Pancreas (tissue), 10 donors: ENCODE measurements at regions not wholly inside any gene's neighbourhood (a gene's known extent, or its start where the extent isn't known, plus 50 kb on each side); places are given as distances from the start of the nearest gene placed in this dataset.

Source experiments
- ATAC-seq, 4 donors: fragments of 200-7000 bp; cut with Tn5 transposase; one replicate each; pipeline versions ENCODE4 v1.8.0 to v1.9.1; 2020; ENCODE audit warnings: mild to moderate bottlenecking in 4 of 4, moderate library complexity in 4 of 4
- DNase-seq, 6 donors: peaks; one replicate each; pipeline ENCODE4 v3.0.0-alpha.2; 2020
- FAIRE-seq: peaks from 2 replicates; lab custom pipeline; 2012; peaks lifted over from hg19 to GRCh38; lab: Jason Lieb, UNC
- H3K27ac ChIP-seq, 4 donors: fragments of 200-600 bp; sonication (generic); 1 replicate in 3 of 4; 2 replicates in 1 of 4; pipeline versions ENCODE4 v1.5.0 to v1.8.0; 2020
- H3K27me3 ChIP-seq, 4 donors: fragments of 200-600 bp; one replicate each; pipeline ENCODE4 v1.8.0; 2021
- H3K36me3 ChIP-seq, 3 donors: fragments of 200-600 bp; sonication (generic) in 1 of 3; one replicate each; pipeline versions ENCODE4 v1.5.0 to v1.8.0; 2020 to 2021
- H3K4me1 ChIP-seq, 3 donors: fragments of 200-600 bp; one replicate each; pipeline ENCODE4 v1.8.0; 2021
- H3K4me3 ChIP-seq, 4 donors: fragments of 200-600 bp; sonication (generic) in 2 of 4; one replicate each; pipeline versions ENCODE4 v1.5.0 to v1.8.0; 2020 to 2021
- H3K9me3 ChIP-seq, 4 donors: fragments of 200-600 bp; one replicate each; pipeline ENCODE4 v1.8.0; 2021
- CTCF ChIP-seq, 4 donors: fragments of 200-600 bp; sonication (generic) in 3 of 4; IDR thresholded peaks; one replicate each; pipeline versions ENCODE4 v1.5.0 to v1.8.0; 2021; ENCODE audit warnings: antibody characterized with exemption in 4 of 4
- WGBS, 2 donors: extraction: QIAGEN DNeasy Blood & Tissue Kit; methylation state at CpG; one replicate each; pipeline ENCODE4 v1.1.7; 2013; 5-methylcytosine and 5-hydroxymethylcytosine counted together
- intact Hi-C, 3 donors: fragments of 100-400 bp; cut with DNase I; formaldehyde crosslinking; loops; one replicate each; pipeline versions ENCODE4 v1.11.1 to v1.14.2; 2022
- donor health status: healthy with polysubstance abuse.
- donor health status: DM: no; HTN: no; CAD: no; lungs with moderate emphysema.
- donor health status: DM: no; HTN: no; CAD: no.
- donor health status: control.
- donor health status: control.
- donor health status: Bipolar disorder and iron deficiency.
- donor health status: DM: yes; HTN: yes; CAD: no.
- donor health status: DM: no; HTN: no; CAD: no.
- donor health status: DM: no; HTN: no; CAD: no.
- donor health status: DM: yes; HTN: yes; CAD: no.

DNA sequence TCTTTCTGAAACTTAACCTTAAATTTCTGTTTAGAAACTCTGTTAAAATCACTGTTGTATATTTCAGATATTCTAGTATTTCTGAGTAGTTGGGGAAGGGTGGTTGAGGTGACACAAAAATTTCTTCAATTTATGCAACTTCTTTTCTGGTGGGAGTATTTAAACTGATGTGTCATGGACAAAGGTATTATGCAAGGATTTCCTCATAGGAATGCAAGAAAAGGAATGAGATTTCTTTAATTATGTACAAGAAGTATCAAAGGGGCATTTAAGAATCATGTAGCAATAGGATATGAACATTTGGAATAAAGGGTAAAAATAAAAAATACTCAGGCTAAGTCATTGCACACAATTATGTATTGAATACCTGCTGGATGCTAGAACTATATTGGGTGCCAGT is 575.8 kb upstream of the KLF12 start:
- H3K36me3 ChIP-seq, result no peaks in the 10 kb centered on the region
- no peaks in the 10 kb centered on the region for H3K27me3 ChIP-seq
- TF ChIP-seq CTCF (IDR thresholded peaks at IDR 0.05), result no peak
- FAIRE-seq (no peak), DNase-seq (no peak), ATAC-seq (no peak)
- H3K27ac ChIP-seq, result no peak overlapping the region
- H3K4me1 ChIP-seq, result no peaks in the 10 kb centered on the region
- H3K4me3 ChIP-seq, result no peak overlapping the region
- H3K9me3 ChIP-seq, result no peaks in the 10 kb centered on the region
- intact Hi-C loops, result no loop called here

DNA sequence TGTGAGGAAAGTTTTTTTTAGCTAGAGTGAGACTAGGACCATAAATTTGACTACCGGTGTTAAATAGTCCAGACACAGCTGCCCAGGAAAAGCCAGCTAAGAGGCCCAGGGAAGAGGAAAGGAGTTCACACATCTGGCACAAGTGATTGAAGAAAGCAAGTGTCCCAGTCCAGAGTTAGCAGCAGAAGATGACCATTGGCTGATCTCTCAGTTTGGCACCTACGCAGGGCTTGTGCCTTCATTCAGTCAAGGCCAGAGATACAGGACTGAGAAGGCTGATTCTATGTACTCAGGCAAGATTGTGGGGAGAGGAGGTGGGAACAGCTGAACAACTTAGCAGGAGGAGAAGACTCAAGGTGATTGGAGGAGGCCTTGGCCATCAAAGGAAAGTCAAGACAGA is 575.0 kb upstream of the KLF12 start:
- Histone ChIP-seq H3K27me3 (no peaks in the 10 kb centered on the region), H3K36me3 (no peaks in the 10 kb centered on the region), H3K27ac (no peak overlapping the region), H3K9me3 (no peaks in the 10 kb centered on the region), H3K4me3 (no peak overlapping the region), H3K4me1 (no peaks in the 10 kb centered on the region)
- no peak for TF ChIP-seq CTCF (IDR thresholded peaks at IDR 0.05)
- WGBS, 2 donors, result 83 to 90% methylated on average over 2 of the region's 2 CpGs
- DNase-seq (no peak), ATAC-seq (no peak), FAIRE-seq (no peak)
- intact Hi-C loops, result no loop called here

GRCh38 chr13:74708629-74709028 is 574.4 kb upstream of the KLF12 start:
- WGBS, 2 donors, result 85 to 88% methylated on average over 3 of the region's 3 CpGs
- H3K9me3 ChIP-seq, result no peaks in the 10 kb centered on the region
- H3K36me3 ChIP-seq, result no peaks in the 10 kb centered on the region
- FAIRE-seq, result no peak
- no peaks in the 10 kb centered on the region for H3K4me1 ChIP-seq
- ATAC-seq, result no peak
- intact Hi-C loops, result no loop called here
- no peak overlapping the region for H3K4me3 ChIP-seq
- DNase-seq, result no peak
- TF ChIP-seq CTCF (IDR thresholded peaks at IDR 0.05), result no peak
- no peaks in the 10 kb centered on the region for H3K27me3 ChIP-seq
- no peak overlapping the region for H3K27ac ChIP-seq

GRCh38 chr13:74707291-74707690 is 573.1 kb upstream of the KLF12 start:
- no peak for DNase-seq
- H3K4me1 ChIP-seq, result no peaks in the 10 kb centered on the region
- H3K27ac ChIP-seq, result no peak overlapping the region
- FAIRE-seq, result no peak
- H3K4me3 ChIP-seq, result no peak overlapping the region
- no peak for TF ChIP-seq CTCF (IDR thresholded peaks at IDR 0.05)
- 11 to 27% methylated on average over 1 of the region's 1 CpG for WGBS, 2 donors
- H3K9me3 ChIP-seq, result no peaks in the 10 kb centered on the region
- H3K36me3 ChIP-seq, result no peaks in the 10 kb centered on the region
- H3K27me3 ChIP-seq, result no peaks in the 10 kb centered on the region
- no peak for ATAC-seq
- intact Hi-C loops, result no loop called here

DNA sequence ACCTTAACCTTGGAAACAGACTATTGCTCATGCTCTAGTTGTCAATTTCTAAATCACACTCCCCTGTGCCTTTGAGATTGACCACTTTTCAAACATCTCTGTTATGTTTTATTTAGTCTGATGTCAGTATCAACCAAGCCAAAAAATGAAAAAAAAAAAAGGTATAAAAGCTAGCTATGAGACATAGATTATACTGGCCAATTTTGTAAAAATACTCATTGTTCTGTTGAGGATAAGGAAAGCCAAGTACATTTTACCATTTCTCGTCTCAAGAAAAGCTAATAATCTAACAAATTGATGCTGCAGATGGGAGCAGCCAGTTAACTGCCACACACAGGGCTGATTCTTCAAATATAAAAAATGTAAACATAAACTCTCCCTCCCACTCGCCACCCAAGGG is 572.6 kb upstream of the KLF12 start:
- no peak overlapping the region for H3K27ac ChIP-seq
- intact Hi-C loops, result no loop called here
- no peaks in the 10 kb centered on the region for H3K36me3 ChIP-seq
- ATAC-seq (no peak), DNase-seq (no peak), FAIRE-seq (no peak)
- H3K4me3 ChIP-seq, result no peak overlapping the region
- TF ChIP-seq CTCF (IDR thresholded peaks at IDR 0.05), result no peak
- no peaks in the 10 kb centered on the region for H3K9me3 ChIP-seq
- no peaks in the 10 kb centered on the region for H3K4me1 ChIP-seq
- no peaks in the 10 kb centered on the region for H3K27me3 ChIP-seq
- WGBS, 2 donors, result 18% methylated on average over 2 of the region's 2 CpGs
